NCI-H446 (cell line): ENCODE measurements at regions not wholly inside any gene's neighbourhood (a gene's known extent, or its start where the extent isn't known, plus 50 kb on each side); places are given as distances from the start of the nearest gene placed in this dataset.

Source experiments
- DNase-seq, 2 experiments: peaks; one replicate each; lab custom pipeline; 2025; lab: John Stamatoyannopoulos, UW

GRCh38 chr2:72004201-72004915, 143.3 kb downstream of the CYP26B1 start:
- DNase-seq = no peak

DNA sequence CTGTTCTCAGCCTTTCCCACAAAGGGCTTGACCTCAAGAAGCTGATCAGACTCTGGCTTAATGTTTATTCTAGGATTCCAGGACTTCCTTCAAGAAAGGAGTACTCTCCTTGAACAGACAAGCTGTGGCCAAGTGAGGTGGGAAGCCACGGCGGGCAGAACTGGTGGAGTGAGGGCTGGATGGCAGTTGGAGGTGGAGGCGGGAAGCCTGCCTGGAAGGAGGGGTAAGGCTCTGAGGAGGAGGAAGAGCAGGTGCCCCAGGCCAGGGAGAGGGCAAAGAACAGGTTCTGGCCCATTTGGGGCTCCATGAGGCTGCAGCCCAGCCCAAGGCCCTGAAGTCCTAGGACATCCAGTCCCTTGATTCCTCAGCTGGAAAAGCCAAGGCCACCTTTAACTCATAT, 143.9 kb downstream of the CYP26B1 start:
- no peak for DNase-seq

- DNase-seq = no peak
These were observed 144.5 kb downstream of the CYP26B1 start for GRCh38 chr2:72003124-72003523.

GRCh38 chr2:72001937-72002690, 145.5 kb downstream of the CYP26B1 start:
- no peak for DNase-seq

GRCh38 chr2:72000110-72000509, 147.6 kb downstream of the CYP26B1 start:
- DNase-seq = no peak

DNA sequence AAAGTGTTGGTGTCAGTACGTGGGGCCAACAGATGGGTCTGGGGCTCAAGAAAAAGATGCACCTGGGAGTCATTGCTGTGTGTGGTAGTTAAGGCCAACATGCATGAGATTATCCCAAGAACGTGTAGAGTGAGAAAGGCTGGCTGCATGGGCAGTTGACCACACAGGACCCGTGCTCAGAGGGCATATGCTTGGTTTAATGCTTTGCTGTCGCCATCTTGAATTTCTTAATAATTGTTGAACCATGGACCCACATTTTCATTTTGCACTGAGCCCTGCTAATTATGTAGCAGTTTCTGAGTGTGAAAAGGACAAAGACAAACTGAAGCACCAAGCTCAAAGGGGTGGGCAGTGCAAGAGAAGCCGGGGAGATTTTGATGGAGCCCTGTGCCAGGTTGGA, 148.1 kb downstream of the CYP26B1 start:
- DNase-seq = no peak

- DNase-seq = no peak
These were observed 149.8 kb downstream of the CYP26B1 start for GRCh38 chr2:71997843-71998242.

DNA sequence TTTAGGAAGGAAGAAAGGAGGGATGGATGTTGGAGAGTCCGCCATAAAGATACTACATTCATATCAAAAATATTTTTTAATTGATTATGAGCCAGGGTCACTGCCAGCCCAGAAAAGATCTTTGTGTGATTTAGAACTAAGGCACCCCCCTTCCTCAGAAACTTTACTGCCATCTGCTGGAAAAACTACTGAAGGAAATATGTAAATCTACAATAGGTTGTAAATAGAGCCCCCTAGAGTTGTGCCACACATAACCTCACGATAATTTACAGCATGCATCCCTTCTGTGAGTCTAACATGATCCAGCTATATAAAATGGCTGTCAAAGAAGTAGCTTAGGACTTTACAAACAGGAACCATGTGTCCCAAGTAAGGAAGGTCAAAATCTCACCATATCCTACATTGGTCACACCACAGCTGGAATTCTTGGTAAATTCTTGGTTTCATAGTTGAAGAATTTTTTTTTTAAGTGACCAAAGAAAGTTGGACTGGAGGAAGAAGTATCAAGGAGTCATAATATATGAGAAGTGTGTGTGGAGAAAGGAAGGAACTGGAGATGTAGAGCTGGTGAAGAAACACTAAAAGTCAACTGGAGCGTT, 152.5 kb downstream of the CYP26B1 start:
- DNase-seq = peak in 1 of 2 experiments; percentile 41

DNA sequence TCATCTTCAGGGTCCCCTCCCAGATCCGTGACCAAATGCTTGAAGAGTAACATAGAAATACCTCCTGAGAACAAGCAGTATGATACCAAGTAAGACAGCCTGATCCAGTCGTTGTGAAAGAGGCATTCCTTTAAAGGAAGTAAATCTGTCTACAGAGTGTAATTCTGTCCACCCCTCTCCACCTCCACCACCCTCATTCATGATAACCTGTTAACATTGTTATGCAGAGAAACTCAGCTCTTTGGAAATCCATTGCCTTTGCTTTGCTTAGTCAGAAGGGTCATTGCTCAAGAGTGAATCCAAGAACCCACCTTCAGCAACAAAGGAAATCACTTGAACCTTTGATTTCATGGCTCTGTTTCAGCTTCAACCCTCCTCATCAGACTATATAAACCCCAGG, 155.6 kb downstream of the CYP26B1 start:
- DNase-seq = no peak

- DNase-seq = no peak
These were observed 156.3 kb downstream of the CYP26B1 start for GRCh38 chr2:71991397-71991796.

- DNase-seq = no peak
These were observed 156.8 kb downstream of the CYP26B1 start for GRCh38 chr2:71990826-71991225.

DNA sequence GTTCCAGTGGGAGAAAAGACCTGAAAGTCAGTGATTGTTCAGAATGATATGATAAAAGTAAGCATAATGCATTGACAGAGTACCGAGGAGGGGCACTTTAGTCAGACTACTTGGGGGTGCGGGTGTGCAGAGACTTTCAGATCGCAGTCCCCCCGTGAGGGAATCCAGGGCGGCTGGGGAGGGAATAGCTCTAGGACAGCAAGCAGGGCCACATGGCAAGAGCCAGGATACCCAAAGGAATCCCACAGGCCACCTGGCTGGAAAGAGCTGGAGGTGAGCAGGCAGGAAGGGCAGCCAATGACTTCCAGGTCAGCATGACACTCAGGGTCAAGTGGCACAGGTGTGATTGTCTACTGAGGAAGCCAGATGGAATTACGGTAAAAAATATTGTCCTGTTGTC, 157.5 kb downstream of the CYP26B1 start:
- DNase-seq = no peak

DNA sequence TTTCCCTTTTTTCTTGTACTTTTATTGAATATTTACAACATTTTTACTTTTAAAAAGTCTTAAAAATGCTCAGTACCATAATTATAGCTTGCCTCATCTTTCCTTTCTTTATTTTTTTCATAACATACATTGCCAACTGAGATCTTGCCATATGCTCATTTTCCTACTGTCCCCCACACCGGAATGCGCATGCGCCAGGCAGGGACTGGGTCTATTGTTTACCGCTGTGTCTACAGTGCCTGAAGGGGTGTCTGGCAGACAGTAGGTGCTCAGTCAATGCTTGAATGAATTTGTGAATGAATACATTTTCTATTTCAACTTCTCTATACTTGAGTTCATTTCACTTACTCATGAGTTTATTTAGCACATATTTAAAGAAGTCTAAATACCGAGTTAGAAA, 158.0 kb downstream of the CYP26B1 start:
- DNase-seq = peak; percentile 4 to 66

DNA sequence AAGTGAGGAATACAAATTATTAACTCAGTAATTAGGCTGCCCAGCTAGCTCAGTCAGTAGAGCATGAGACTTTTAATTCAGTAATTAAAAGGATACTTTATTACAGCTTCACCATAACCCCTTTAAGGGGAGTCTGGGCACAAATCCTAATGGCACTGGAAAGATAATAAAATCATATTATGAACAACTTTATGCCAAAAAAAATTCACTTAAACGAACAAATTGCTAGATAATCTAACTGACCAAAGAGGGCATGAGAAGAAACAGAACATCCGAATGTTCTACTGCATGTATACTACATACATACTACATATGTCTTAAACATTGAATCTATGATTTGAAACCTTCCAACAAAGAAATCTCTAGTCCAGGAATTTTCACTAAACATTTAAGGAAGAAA, 159.5 kb downstream of the CYP26B1 start:
- no peak for DNase-seq

DNA sequence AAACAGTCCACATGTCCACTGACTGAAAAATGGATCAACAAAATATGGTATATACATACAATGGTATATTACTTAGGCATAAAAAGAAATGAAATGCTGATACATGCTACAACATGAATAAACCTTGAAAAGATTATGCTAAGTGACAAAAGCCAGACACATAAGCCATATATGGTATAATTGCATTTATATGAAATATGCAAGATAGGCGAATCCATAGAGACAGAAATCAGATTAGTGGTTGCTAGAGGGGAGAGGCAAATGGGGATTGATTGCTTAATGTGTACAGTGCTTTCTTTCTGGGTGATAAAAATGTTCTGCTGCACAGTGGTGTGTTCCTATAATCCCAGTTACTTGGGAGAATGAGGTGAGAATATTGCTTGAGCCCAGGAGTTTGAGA, 171.0 kb downstream of the CYP26B1 start:
- no peak for DNase-seq

- DNase-seq = no peak
These were observed 172.8 kb downstream of the CYP26B1 start for GRCh38 chr2:71974846-71975245.

- no peak for DNase-seq
These were observed 176.2 kb downstream of the CYP26B1 start for GRCh38 chr2:71971493-71971892.

DNA sequence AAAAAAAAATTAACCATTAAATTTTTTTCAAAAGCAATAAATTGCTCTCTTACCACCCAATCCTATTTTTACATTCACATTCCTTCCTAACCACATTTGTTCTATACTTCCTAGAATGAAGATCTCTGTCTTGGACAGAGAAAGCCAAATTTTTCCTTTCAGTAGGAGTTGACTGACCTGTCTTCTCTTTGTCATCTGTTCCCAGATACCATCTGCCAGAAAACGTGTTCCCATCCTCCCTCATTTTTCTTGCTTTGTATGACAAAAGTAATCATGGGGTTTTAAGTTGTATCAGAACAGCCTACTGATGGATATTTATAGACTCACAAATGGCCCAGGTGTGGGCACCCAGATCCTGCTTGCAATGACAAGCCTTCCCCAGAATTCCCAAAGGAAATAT, 182.1 kb downstream of the CYP26B1 start:
- no peak for DNase-seq

GRCh38 chr2:71962911-71963694, 184.6 kb downstream of the CYP26B1 start:
- no peak for DNase-seq

DNA sequence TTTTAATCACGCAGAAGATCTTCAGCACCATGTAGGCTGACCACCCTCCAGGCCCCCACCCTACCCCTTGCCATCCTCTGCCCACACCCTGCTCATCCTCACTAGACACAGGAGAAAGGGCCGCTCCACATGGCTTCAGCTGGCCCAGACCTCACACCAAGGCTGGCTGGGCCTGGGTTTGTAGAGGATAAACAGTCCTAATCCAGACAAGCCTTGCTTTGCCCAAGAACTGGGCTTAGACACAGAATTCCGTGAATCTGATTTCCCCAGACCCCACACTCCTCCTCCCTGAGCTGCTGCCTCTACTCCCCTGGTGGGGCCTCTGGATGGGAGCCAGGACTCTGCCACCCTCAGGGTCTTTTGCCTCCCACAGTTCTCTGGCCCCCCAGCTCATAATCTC, 185.3 kb downstream of the CYP26B1 start:
- no peak for DNase-seq

- DNase-seq = no peak
These were observed 186.2 kb downstream of the CYP26B1 start for GRCh38 chr2:71961289-71962027.

GRCh38 chr2:71959494-71959893, 188.2 kb downstream of the CYP26B1 start:
- DNase-seq = no peak
